Activated CD4-positive, CD25-positive, alpha-beta regulatory T cell treated with anti-CD3 and anti-CD28 coated beads, Interleukin-2, amount 50 U/mL, for 72 hours (primary cell): ENCODE measurements at regions not wholly inside any gene's neighbourhood (a gene's known extent, or its start where the extent isn't known, plus 50 kb on each side); places are given as distances from the start of the nearest gene placed in this dataset.

Experiments
- DNase-seq: peaks from one replicate; pipeline ENCODE4 v3.0.0; 2021

DNA sequence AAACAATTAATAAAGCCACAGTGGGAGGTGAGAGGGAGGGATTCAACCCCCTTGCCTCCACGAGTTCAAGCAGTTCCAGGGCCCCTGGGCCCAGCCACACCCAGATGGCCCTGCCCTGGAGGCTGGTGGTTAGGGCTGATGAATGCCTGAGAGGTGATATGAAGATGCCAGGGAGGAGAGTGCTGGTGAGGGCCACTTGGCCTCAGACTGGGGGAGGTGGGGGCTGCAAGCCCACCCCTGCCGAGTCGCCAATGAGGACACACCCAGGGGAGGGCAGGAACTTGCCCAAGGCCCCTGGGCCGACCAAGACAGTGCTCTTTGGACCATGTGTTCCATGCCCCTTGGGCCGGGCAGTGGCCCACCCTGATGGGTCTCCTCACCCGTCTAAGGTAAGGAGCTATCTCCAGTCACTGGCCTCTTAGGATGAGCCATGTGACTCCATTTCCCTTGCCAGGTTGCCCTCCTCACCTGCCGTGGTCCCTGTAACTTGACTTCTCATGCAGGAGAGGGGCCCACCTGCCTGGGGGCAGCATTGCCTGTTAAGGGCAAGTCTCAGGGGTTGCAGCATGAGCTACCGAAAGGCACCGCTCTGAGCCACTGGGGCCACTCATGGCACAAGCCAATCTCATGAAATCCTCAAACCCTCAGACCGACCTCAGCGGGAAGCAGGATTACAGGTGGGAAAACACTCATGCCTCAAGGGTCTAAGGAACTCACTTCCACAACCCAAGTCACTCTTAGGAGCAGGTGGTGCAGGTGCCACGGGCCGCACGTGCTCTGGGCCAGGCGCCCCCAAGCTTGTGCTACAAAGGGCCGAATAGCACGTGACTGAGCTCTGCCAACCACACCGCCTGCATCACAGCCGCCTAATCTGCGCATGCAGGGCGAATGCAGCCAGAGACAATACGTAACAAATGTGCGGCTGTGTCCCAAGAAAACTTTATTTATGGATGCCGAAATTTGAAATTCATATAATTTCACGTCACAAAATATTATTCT, 147.4 kb upstream of the MLN start:
- no peak for DNase-seq

GRCh38 chr6:33950472-33950881, 146.7 kb upstream of the MLN start:
- DNase-seq = no peak

GRCh38 chr6:33949877-33950435, 146.2 kb upstream of the MLN start:
- DNase-seq = no peak

DNA sequence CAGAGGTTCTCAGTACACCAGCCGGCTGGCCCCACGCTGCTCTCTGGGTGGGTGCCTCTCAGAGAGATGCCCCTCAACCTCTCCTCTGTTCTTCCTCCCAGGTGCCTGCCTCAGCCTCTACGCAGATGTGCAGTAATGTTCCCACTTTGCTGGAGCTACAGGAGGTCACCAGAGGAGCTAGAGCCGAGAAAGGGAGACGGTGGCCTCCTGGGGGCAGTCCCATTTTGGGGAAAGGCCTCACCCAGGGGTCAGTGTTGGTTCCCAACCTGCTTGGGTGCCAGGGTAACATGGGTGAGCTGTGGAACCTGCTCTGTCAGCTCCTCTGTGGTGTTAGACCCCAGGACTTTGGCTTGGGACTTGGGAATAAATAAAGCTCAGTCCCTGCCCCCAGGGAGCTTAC, 145.3 kb upstream of the MLN start:
- no peak for DNase-seq

GRCh38 chr6:33947916-33948594, 144.3 kb upstream of the MLN start:
- DNase-seq = no peak

GRCh38 chr6:33947047-33947446, 143.2 kb upstream of the MLN start:
- DNase-seq = no peak

GRCh38 chr6:33945931-33946330, 142.1 kb upstream of the MLN start:
- DNase-seq = no peak

DNA sequence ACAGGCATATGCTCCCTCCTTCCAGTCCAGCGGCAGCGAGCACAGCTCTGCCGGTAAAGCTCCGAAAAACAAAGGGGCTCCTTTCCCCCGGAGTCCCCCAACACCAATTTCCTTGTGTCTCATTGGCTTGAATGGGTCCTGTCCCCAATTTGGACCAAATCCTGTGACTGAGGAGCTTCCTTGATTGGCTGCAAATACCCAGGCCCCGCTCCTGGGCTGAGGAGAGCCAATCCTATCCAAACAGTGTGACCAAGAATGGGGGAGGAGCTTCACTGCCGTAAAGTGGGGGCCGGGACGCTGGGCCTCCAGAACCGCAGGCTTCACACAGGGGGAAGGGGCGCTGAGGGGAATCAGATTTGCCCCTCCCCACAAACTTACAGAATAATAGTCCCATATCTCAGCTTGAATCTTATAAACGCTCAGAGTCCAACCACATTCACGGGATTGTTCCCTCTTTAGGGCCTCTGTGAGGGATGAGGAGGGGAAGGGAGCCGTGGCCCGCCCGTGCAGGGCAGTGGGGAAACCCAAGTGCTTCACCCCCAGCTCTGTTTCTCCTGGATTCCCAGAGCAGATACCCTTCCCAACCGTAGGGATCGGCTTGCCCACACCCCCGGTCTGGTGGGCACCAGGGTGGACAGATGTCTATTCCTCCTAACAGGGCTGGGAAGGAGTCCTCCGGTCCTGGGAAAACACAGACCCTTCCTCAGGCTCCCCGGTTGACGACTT, 141.0 kb upstream of the MLN start:
- no peak for DNase-seq

- no peak for DNase-seq
Measured at GRCh38 chr6:33936886-33937285, 133.1 kb upstream of the MLN start.

GRCh38 chr6:33935439-33936080, 131.8 kb upstream of the MLN start:
- DNase-seq = no peak

GRCh38 chr6:33934731-33935270, 131.0 kb upstream of the MLN start:
- DNase-seq = no peak

DNA sequence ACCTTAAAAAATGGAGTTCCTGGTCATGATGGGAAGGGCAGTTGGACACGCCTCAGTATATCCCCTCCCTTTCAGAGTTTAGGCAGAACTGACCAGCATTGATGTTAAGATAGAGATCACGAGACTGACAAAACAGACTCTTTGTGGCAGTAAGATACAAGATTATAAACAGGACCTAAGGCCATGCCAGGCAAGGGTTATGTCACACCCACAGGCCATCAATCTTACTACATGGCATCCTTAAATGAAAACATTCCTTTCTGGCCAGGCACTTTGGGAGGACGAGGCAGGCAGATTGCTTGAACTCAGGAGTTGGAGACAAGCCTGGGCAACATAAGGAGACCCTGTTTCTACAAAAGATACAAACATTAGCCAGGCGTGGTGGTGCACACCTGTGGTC, 129.3 kb upstream of the MLN start:
- no peak for DNase-seq

- no peak for DNase-seq
Measured at GRCh38 chr6:33931799-33932198, 128.0 kb upstream of the MLN start.

DNA sequence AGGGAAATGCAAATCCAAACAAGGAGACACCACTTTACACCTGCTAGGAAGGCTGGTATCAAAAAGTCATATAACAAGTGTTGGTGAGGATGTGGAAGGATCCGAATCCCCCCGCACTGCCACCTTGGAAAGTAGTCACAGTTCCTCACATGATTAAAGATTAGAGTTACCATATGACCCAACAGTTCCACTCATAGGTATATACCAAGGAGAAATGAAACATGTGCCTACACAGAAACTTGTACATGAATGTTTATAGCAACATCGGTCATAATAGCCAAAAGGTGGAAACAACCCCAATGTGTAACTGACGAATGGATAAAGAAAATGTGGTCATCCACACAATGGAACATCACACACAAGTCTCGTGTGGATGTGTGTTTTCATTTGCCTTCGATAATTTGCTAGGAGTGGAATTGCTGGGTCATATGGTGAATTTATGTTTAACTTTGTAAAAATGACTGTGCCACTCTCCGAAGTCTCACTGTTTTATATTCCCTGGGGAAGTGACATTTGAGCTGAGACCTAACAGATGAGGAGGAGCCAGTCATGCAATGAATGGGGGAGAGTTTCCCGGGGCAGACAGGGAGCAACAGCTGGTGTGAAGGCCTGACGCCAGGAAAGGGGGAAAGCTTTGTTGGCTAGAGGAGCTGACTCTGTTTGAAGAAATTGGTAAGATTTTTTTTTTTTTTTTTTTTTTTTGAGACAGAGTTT, 125.9 kb upstream of the MLN start:
- DNase-seq = no peak

- no peak for DNase-seq
Measured at GRCh38 chr6:33927616-33928015, 123.8 kb upstream of the MLN start.

- no peak for DNase-seq
Measured at GRCh38 chr6:33927112-33927511, 123.3 kb upstream of the MLN start.

DNA sequence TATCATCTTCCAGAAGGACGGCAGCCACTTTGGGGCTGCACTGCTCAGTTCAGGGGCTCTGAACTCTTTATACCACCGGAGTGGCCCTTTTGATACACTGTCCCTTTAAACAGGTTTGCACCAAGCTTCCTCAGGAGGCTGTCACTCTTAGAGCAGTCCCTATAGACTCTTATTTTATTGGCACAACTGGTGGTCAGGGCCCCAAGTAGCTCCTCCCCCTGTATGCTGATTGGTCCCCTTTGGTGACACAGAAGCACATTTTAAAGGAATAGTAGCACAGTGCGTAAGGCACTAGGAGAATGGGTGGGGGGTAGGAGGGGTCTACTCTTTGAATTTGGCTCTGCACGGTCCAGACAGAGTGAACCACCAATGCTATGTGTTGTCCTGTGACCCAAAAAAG, 122.6 kb upstream of the MLN start:
- DNase-seq = no peak

DNA sequence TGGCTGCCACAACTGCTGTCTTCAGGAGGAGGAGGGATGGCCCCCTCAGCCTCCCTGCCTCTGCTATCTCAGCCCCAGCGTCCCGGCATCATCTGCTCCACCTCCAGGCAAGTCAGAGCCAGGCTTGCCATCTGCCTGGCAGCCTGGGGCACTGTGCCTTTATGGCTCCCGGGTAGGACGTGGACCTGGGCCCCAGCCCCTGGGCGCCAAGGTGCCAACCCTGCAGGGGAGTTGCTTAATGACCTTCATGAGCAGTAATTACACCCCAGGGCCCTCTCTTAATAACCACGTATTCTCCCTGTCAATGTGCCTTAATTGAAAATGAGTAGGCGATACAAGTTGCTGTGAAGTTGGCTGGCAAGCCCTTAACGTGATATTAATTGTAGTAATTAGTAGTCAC, 122.1 kb upstream of the MLN start:
- no peak for DNase-seq

- no peak for DNase-seq
Measured at GRCh38 chr6:33925210-33925609, 121.4 kb upstream of the MLN start.

GRCh38 chr6:33924681-33925080, 120.9 kb upstream of the MLN start:
- DNase-seq = no peak

GRCh38 chr6:33923857-33924514, 120.2 kb upstream of the MLN start:
- DNase-seq = no peak
